ENCODE measurements at regions not wholly inside any gene's neighbourhood (a gene's known extent, or its start where the extent isn't known, plus 50 kb on each side); places are given as distances from the start of the nearest gene placed in this dataset.

DNA sequence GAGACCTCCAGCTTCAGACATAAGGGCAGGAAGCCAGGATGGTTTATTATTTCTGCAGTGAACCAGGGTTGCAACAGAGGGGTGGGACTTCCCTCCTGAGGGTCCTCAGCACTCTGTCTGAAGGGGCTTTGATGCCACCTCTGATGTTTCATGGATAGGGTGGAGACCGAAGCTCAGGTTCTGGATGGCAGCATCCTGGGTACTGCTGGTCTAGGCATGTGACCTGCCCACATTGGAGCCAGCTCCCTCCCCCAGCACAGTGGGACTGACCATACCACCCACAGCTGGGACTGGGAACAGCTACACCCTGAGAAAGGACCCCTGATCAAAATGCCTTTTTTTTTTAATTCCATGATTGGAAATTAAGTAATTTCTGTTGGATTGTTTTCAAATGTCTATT lies 355.2 kb downstream of the ZNF516 start (continued):
- TF ChIP-seq RBBP5 (IDR thresholded peaks at IDR 0.05; ENCODE audit: borderline replicate concordance, insufficient read depth, low read length, poor library complexity, severe bottlenecking) (no peak), NFE2 (IDR thresholded peaks at IDR 0.05; ENCODE audit: low read depth) (no peak), ZC3H8 (IDR thresholded peaks at IDR 0.05) (no peak), PHB (CRISPR knock-in tag; IDR thresholded peaks at IDR 0.05) (no peak), PURB (CRISPR knock-in tag; IDR thresholded peaks at IDR 0.05; ENCODE audit: low read depth) (no peak)
- TF ChIP-seq, protein P1, sequence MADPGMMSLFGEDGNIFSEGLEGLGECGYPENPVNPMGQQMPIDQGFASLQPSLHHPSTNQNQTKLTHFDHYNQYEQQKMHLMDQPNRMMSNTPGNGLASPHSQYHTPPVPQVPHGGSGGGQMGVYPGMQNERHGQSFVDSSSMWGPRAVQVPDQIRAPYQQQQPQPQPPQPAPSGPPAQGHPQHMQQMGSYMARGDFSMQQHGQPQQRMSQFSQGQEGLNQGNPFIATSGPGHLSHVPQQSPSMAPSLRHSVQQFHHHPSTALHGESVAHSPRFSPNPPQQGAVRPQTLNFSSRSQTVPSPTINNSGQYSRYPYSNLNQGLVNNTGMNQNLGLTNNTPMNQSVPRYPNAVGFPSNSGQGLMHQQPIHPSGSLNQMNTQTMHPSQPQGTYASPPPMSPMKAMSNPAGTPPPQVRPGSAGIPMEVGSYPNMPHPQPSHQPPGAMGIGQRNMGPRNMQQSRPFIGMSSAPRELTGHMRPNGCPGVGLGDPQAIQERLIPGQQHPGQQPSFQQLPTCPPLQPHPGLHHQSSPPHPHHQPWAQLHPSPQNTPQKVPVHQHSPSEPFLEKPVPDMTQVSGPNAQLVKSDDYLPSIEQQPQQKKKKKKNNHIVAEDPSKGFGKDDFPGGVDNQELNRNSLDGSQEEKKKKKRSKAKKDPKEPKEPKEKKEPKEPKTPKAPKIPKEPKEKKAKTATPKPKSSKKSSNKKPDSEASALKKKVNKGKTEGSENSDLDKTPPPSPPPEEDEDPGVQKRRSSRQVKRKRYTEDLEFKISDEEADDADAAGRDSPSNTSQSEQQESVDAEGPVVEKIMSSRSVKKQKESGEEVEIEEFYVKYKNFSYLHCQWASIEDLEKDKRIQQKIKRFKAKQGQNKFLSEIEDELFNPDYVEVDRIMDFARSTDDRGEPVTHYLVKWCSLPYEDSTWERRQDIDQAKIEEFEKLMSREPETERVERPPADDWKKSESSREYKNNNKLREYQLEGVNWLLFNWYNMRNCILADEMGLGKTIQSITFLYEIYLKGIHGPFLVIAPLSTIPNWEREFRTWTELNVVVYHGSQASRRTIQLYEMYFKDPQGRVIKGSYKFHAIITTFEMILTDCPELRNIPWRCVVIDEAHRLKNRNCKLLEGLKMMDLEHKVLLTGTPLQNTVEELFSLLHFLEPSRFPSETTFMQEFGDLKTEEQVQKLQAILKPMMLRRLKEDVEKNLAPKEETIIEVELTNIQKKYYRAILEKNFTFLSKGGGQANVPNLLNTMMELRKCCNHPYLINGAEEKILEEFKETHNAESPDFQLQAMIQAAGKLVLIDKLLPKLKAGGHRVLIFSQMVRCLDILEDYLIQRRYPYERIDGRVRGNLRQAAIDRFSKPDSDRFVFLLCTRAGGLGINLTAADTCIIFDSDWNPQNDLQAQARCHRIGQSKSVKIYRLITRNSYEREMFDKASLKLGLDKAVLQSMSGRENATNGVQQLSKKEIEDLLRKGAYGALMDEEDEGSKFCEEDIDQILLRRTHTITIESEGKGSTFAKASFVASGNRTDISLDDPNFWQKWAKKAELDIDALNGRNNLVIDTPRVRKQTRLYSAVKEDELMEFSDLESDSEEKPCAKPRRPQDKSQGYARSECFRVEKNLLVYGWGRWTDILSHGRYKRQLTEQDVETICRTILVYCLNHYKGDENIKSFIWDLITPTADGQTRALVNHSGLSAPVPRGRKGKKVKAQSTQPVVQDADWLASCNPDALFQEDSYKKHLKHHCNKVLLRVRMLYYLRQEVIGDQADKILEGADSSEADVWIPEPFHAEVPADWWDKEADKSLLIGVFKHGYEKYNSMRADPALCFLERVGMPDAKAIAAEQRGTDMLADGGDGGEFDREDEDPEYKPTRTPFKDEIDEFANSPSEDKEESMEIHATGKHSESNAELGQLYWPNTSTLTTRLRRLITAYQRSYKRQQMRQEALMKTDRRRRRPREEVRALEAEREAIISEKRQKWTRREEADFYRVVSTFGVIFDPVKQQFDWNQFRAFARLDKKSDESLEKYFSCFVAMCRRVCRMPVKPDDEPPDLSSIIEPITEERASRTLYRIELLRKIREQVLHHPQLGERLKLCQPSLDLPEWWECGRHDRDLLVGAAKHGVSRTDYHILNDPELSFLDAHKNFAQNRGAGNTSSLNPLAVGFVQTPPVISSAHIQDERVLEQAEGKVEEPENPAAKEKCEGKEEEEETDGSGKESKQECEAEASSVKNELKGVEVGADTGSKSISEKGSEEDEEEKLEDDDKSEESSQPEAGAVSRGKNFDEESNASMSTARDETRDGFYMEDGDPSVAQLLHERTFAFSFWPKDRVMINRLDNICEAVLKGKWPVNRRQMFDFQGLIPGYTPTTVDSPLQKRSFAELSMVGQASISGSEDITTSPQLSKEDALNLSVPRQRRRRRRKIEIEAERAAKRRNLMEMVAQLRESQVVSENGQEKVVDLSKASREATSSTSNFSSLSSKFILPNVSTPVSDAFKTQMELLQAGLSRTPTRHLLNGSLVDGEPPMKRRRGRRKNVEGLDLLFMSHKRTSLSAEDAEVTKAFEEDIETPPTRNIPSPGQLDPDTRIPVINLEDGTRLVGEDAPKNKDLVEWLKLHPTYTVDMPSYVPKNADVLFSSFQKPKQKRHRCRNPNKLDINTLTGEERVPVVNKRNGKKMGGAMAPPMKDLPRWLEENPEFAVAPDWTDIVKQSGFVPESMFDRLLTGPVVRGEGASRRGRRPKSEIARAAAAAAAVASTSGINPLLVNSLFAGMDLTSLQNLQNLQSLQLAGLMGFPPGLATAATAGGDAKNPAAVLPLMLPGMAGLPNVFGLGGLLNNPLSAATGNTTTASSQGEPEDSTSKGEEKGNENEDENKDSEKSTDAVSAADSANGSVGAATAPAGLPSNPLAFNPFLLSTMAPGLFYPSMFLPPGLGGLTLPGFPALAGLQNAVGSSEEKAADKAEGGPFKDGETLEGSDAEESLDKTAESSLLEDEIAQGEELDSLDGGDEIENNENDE (IDR thresholded peaks at IDR 0.05; ENCODE audit: low read depth, low read length), result no peak
- TF ChIP-seq, protein P2, sequence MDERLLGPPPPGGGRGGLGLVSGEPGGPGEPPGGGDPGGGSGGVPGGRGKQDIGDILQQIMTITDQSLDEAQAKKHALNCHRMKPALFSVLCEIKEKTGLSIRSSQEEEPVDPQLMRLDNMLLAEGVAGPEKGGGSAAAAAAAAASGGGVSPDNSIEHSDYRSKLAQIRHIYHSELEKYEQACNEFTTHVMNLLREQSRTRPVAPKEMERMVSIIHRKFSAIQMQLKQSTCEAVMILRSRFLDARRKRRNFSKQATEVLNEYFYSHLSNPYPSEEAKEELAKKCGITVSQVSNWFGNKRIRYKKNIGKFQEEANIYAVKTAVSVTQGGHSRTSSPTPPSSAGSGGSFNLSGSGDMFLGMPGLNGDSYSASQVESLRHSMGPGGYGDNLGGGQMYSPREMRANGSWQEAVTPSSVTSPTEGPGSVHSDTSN (CRISPR knock-in tag; IDR thresholded peaks at IDR 0.05; ENCODE audit: low read depth), result no peak
- TF ChIP-seq, protein P2 (tag; conservative IDR thresholded peaks at IDR 0.05; ENCODE audit: low read depth), result no peak

Data from K562 (cell line).